ENCODE measurements at regions not wholly inside any gene's neighbourhood (a gene's known extent, or its start where the extent isn't known, plus 50 kb on each side); places are given as distances from the start of the nearest gene placed in this dataset.

DNA sequence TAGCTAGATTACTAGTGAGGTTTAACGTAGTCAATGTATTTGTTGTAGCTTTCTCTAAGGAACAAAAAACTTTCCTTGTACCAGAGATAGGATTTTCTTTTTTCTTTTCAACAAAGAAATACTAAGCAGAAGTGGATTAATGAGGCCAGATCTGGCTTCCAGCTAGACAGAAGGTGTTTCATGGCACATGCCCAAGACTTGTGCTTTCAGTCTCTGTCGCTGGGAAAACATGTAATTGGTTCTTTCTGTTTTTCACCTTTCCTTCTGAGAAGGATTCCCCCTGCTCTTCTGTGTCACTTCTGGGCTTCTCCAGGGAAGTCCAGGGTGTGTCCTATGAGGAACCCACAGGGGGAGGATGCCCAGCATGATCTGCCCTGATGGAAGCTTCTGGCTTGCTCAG lies 492.2 kb downstream of the CCSER2 start:
- H3K27me3 ChIP-seq (replicated peaks): no peaks in the 10 kb centered on the region
- in situ Hi-C loops (cut with HindIII; ENCODE audit: low pct_ligation_motif_present, low sequenced_read_pairs): no loop called here
- TF ChIP-seq, protein P1, sequence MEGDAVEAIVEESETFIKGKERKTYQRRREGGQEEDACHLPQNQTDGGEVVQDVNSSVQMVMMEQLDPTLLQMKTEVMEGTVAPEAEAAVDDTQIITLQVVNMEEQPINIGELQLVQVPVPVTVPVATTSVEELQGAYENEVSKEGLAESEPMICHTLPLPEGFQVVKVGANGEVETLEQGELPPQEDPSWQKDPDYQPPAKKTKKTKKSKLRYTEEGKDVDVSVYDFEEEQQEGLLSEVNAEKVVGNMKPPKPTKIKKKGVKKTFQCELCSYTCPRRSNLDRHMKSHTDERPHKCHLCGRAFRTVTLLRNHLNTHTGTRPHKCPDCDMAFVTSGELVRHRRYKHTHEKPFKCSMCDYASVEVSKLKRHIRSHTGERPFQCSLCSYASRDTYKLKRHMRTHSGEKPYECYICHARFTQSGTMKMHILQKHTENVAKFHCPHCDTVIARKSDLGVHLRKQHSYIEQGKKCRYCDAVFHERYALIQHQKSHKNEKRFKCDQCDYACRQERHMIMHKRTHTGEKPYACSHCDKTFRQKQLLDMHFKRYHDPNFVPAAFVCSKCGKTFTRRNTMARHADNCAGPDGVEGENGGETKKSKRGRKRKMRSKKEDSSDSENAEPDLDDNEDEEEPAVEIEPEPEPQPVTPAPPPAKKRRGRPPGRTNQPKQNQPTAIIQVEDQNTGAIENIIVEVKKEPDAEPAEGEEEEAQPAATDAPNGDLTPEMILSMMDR (IDR thresholded peaks at IDR 0.05; ENCODE audit: low read depth, low read length, missing control alignments): no peak
- no peak for DNase-seq
- no peak overlapping the region for H3K4me3 ChIP-seq (ENCODE audit: low read depth, low read length)
- H3K36me3 ChIP-seq (replicated peaks): no peaks in the 10 kb centered on the region
- no peak overlapping the region for H3K27ac ChIP-seq

GRCh38 chr10:84822931-84823630 lies 494.7 kb downstream of the CCSER2 start:
- TF ChIP-seq, protein P1 (IDR thresholded peaks at IDR 0.05; ENCODE audit: low read depth, low read length, missing control alignments): no peak
- in situ Hi-C loops (cut with HindIII; ENCODE audit: low pct_ligation_motif_present, low sequenced_read_pairs): no loop called here
- H3K36me3 ChIP-seq (replicated peaks): no peaks in the 10 kb centered on the region
- no peak overlapping the region for H3K4me3 ChIP-seq (ENCODE audit: low read depth, low read length)
- H3K27me3 ChIP-seq (replicated peaks): no peaks in the 10 kb centered on the region
- H3K27ac ChIP-seq: no peak overlapping the region
- DNase-seq: no peak

DNA sequence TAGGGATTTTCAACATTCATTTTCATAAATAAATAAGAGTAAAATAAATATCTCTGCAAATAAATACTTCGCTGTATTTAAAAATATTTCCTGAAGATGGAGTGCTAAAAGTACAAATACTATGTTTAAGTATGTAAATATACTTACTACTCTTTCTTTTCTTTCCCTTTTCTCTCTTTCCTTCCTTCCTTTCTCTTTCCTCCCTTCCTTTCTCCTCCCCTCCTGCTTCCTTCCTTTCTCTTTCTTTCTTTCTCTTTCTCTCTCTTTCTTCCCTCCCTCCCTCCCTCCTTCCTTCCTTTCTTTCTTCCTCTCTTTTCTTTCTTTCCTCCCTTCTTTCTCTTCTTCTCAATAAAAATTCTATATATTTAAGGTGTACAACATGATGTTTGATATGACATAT lies 496.1 kb downstream of the CCSER2 start:
- Histone ChIP-seq H3K27me3 (replicated peaks) (no peaks in the 10 kb centered on the region), H3K4me3 (ENCODE audit: low read depth, low read length) (no peak overlapping the region), H3K27ac (no peak overlapping the region), H3K36me3 (replicated peaks) (no peaks in the 10 kb centered on the region)
- TF ChIP-seq, protein P1 (IDR thresholded peaks at IDR 0.05; ENCODE audit: low read depth, low read length, missing control alignments): no peak
- no peak for DNase-seq
- in situ Hi-C loops (cut with HindIII; ENCODE audit: low pct_ligation_motif_present, low sequenced_read_pairs): no loop called here

- H3K4me3 ChIP-seq (ENCODE audit: low read depth, low read length): no peak overlapping the region
- no peaks in the 10 kb centered on the region for H3K27me3 ChIP-seq (replicated peaks)
- in situ Hi-C loops (cut with HindIII; ENCODE audit: low pct_ligation_motif_present, low sequenced_read_pairs): no loop called here
- TF ChIP-seq, protein P1 (IDR thresholded peaks at IDR 0.05; ENCODE audit: low read depth, low read length, missing control alignments): no peak
- H3K36me3 ChIP-seq (replicated peaks): no peaks in the 10 kb centered on the region
- peak overlapping the region; percentile 3 for H3K27ac ChIP-seq
- DNase-seq: peak; percentile 84
Measured at GRCh38 chr10:84825330-84825729, 496.9 kb downstream of the CCSER2 start.

- Histone ChIP-seq H3K27me3 (replicated peaks) (no peaks in the 10 kb centered on the region), H3K36me3 (replicated peaks) (no peaks in the 10 kb centered on the region), H3K4me3 (ENCODE audit: low read depth, low read length) (no peak overlapping the region), H3K27ac (no peak overlapping the region)
- DNase-seq: no peak
- TF ChIP-seq, protein P1 (IDR thresholded peaks at IDR 0.05; ENCODE audit: low read depth, low read length, missing control alignments): no peak
- in situ Hi-C loops (cut with HindIII; ENCODE audit: low pct_ligation_motif_present, low sequenced_read_pairs): no loop called here
Measured at GRCh38 chr10:84826704-84827103, 498.3 kb downstream of the CCSER2 start.

GRCh38 chr10:84829131-84829530 lies 500.7 kb downstream of the CCSER2 start:
- Histone ChIP-seq H3K27ac (no peak overlapping the region), H3K36me3 (replicated peaks) (no peaks in the 10 kb centered on the region), H3K4me3 (ENCODE audit: low read depth, low read length) (no peak overlapping the region), H3K27me3 (replicated peaks) (no peaks in the 10 kb centered on the region)
- TF ChIP-seq, protein P1 (IDR thresholded peaks at IDR 0.05; ENCODE audit: low read depth, low read length, missing control alignments): no peak
- peak; percentile 35 for DNase-seq
- in situ Hi-C loops (cut with HindIII; ENCODE audit: low pct_ligation_motif_present, low sequenced_read_pairs): no loop called here
